ENCODE measurements at regions not wholly inside any gene's neighbourhood (a gene's known extent, or its start where the extent isn't known, plus 50 kb on each side); places are given as distances from the start of the nearest gene placed in this dataset.

GRCh38 chr1:30250984-30251850, 472.2 kb downstream of the MATN1 start:
- H3K36me3 ChIP-seq (ENCODE audit: insufficient read depth, low read depth, low read length): no peaks in the 10 kb centered on the region
- H3K27me3 ChIP-seq (ENCODE audit: insufficient read depth, low read length): no peaks in the 10 kb centered on the region
- no peaks in the 10 kb centered on the region for H3K9me3 ChIP-seq (ENCODE audit: insufficient read depth, low read depth, low read length)
- H3K4me1 ChIP-seq (ENCODE audit: insufficient read depth, low read length): peaks cover 3% of the 10 kb centered on the region; the same call in 1 of the 2 replicates
- H3K27ac ChIP-seq (ENCODE audit: low read length): no peak overlapping the region
- H3K9ac ChIP-seq (ENCODE audit: low read depth, low read length): no peak overlapping the region
- no peak overlapping the region for H3K4me3 ChIP-seq (ENCODE audit: low read length)

GRCh38 chr1:30250338-30250983, 472.9 kb downstream of the MATN1 start:
- no peaks in the 10 kb centered on the region for H3K9me3 ChIP-seq (ENCODE audit: insufficient read depth, low read depth, low read length)
- no peaks in the 10 kb centered on the region for H3K36me3 ChIP-seq (ENCODE audit: insufficient read depth, low read depth, low read length)
- no peaks in the 10 kb centered on the region for H3K27me3 ChIP-seq (ENCODE audit: insufficient read depth, low read length)
- no peak overlapping the region for H3K9ac ChIP-seq (ENCODE audit: low read depth, low read length)
- no peak overlapping the region for H3K4me3 ChIP-seq (ENCODE audit: low read length)
- no peak overlapping the region for H3K27ac ChIP-seq (ENCODE audit: low read length)
- H3K4me1 ChIP-seq (ENCODE audit: insufficient read depth, low read length): peaks cover 1% of the 10 kb centered on the region; the same call in 1 of the 2 replicates

GRCh38 chr1:30249446-30250337, 473.7 kb downstream of the MATN1 start:
- H3K4me3 ChIP-seq (ENCODE audit: low read length): no peak overlapping the region
- H3K9ac ChIP-seq (ENCODE audit: low read depth, low read length): no peak overlapping the region
- no peaks in the 10 kb centered on the region for H3K4me1 ChIP-seq (ENCODE audit: insufficient read depth, low read length)
- no peaks in the 10 kb centered on the region for H3K9me3 ChIP-seq (ENCODE audit: insufficient read depth, low read depth, low read length)
- no peak overlapping the region for H3K27ac ChIP-seq (ENCODE audit: low read length)
- H3K36me3 ChIP-seq (ENCODE audit: insufficient read depth, low read depth, low read length): no peaks in the 10 kb centered on the region
- H3K27me3 ChIP-seq (ENCODE audit: insufficient read depth, low read length): no peaks in the 10 kb centered on the region

- no peak overlapping the region for H3K27ac ChIP-seq (ENCODE audit: low read length)
- H3K4me1 ChIP-seq (ENCODE audit: insufficient read depth, low read length): no peaks in the 10 kb centered on the region
- H3K27me3 ChIP-seq (ENCODE audit: insufficient read depth, low read length): no peaks in the 10 kb centered on the region
- H3K9me3 ChIP-seq (ENCODE audit: insufficient read depth, low read depth, low read length): no peaks in the 10 kb centered on the region
- H3K9ac ChIP-seq (ENCODE audit: low read depth, low read length): no peak overlapping the region
- no peaks in the 10 kb centered on the region for H3K36me3 ChIP-seq (ENCODE audit: insufficient read depth, low read depth, low read length)
- H3K4me3 ChIP-seq (ENCODE audit: low read length): no peak overlapping the region
Observed at GRCh38 chr1:30248774-30249173, 474.6 kb downstream of the MATN1 start.

GRCh38 chr1:30248373-30248772, 475.0 kb downstream of the MATN1 start:
- Histone ChIP-seq H3K9ac (ENCODE audit: low read depth, low read length) (no peak overlapping the region), H3K27ac (ENCODE audit: low read length) (no peak overlapping the region), H3K4me3 (ENCODE audit: low read length) (no peak overlapping the region), H3K36me3 (ENCODE audit: insufficient read depth, low read depth, low read length) (no peaks in the 10 kb centered on the region), H3K4me1 (ENCODE audit: insufficient read depth, low read length) (0 out of 2 replicates have a peak, but pooled peaks cover under 1% of the 10 kb centered on the region), H3K9me3 (ENCODE audit: insufficient read depth, low read depth, low read length) (no peaks in the 10 kb centered on the region), H3K27me3 (ENCODE audit: insufficient read depth, low read length) (no peaks in the 10 kb centered on the region)

GRCh38 chr1:30244801-30245200, 478.6 kb downstream of the MATN1 start:
- Histone ChIP-seq H3K36me3 (ENCODE audit: insufficient read depth, low read depth, low read length) (no peaks in the 10 kb centered on the region), H3K27ac (ENCODE audit: low read length) (no peak overlapping the region), H3K9me3 (ENCODE audit: insufficient read depth, low read depth, low read length) (no peaks in the 10 kb centered on the region), H3K4me1 (ENCODE audit: insufficient read depth, low read length) (peaks cover 10% of the 10 kb centered on the region), H3K27me3 (ENCODE audit: insufficient read depth, low read length) (no peaks in the 10 kb centered on the region), H3K9ac (ENCODE audit: low read depth, low read length) (no peak overlapping the region), H3K4me3 (ENCODE audit: low read length) (no peak overlapping the region)

GRCh38 chr1:30242722-30243457, 480.5 kb downstream of the MATN1 start:
- no peaks in the 10 kb centered on the region for H3K9me3 ChIP-seq (ENCODE audit: insufficient read depth, low read depth, low read length)
- H3K36me3 ChIP-seq (ENCODE audit: insufficient read depth, low read depth, low read length): no peaks in the 10 kb centered on the region
- no peak overlapping the region for H3K4me3 ChIP-seq (ENCODE audit: low read length)
- no peak overlapping the region for H3K9ac ChIP-seq (ENCODE audit: low read depth, low read length)
- H3K27me3 ChIP-seq (ENCODE audit: insufficient read depth, low read length): no peaks in the 10 kb centered on the region
- no peak overlapping the region for H3K27ac ChIP-seq (ENCODE audit: low read length)
- peaks cover 10% of the 10 kb centered on the region for H3K4me1 ChIP-seq (ENCODE audit: insufficient read depth, low read length)

GRCh38 chr1:30242168-30242567, 481.2 kb downstream of the MATN1 start:
- Histone ChIP-seq H3K9ac (ENCODE audit: low read depth, low read length) (no peak overlapping the region), H3K36me3 (ENCODE audit: insufficient read depth, low read depth, low read length) (no peaks in the 10 kb centered on the region), H3K27ac (ENCODE audit: low read length) (no peak overlapping the region), H3K27me3 (ENCODE audit: insufficient read depth, low read length) (no peaks in the 10 kb centered on the region), H3K4me1 (ENCODE audit: insufficient read depth, low read length) (peaks cover 10% of the 10 kb centered on the region), H3K9me3 (ENCODE audit: insufficient read depth, low read depth, low read length) (no peaks in the 10 kb centered on the region), H3K4me3 (ENCODE audit: low read length) (no peak overlapping the region)

- no peaks in the 10 kb centered on the region for H3K27me3 ChIP-seq (ENCODE audit: insufficient read depth, low read length)
- H3K36me3 ChIP-seq (ENCODE audit: insufficient read depth, low read depth, low read length): no peaks in the 10 kb centered on the region
- H3K4me3 ChIP-seq (ENCODE audit: low read length): no peak overlapping the region
- H3K4me1 ChIP-seq (ENCODE audit: insufficient read depth, low read length): peaks cover 10% of the 10 kb centered on the region
- H3K27ac ChIP-seq (ENCODE audit: low read length): no peak overlapping the region
- no peaks in the 10 kb centered on the region for H3K9me3 ChIP-seq (ENCODE audit: insufficient read depth, low read depth, low read length)
- no peak overlapping the region for H3K9ac ChIP-seq (ENCODE audit: low read depth, low read length)
Observed at GRCh38 chr1:30241681-30242080, 481.7 kb downstream of the MATN1 start.

- H3K27ac ChIP-seq (ENCODE audit: low read length): no peak overlapping the region
- no peaks in the 10 kb centered on the region for H3K27me3 ChIP-seq (ENCODE audit: insufficient read depth, low read length)
- no peak overlapping the region for H3K4me3 ChIP-seq (ENCODE audit: low read length)
- no peaks in the 10 kb centered on the region for H3K36me3 ChIP-seq (ENCODE audit: insufficient read depth, low read depth, low read length)
- no peaks in the 10 kb centered on the region for H3K4me1 ChIP-seq (ENCODE audit: insufficient read depth, low read length)
- H3K9me3 ChIP-seq (ENCODE audit: insufficient read depth, low read depth, low read length): no peaks in the 10 kb centered on the region
- H3K9ac ChIP-seq (ENCODE audit: low read depth, low read length): no peak overlapping the region
Observed at GRCh38 chr1:30234091-30234490, 489.3 kb downstream of the MATN1 start.

- Histone ChIP-seq H3K4me3 (ENCODE audit: low read length) (no peak overlapping the region), H3K9me3 (ENCODE audit: insufficient read depth, low read depth, low read length) (no peaks in the 10 kb centered on the region), H3K9ac (ENCODE audit: low read depth, low read length) (no peak overlapping the region), H3K4me1 (ENCODE audit: insufficient read depth, low read length) (no peaks in the 10 kb centered on the region), H3K27me3 (ENCODE audit: insufficient read depth, low read length) (no peaks in the 10 kb centered on the region), H3K27ac (ENCODE audit: low read length) (no peak overlapping the region), H3K36me3 (ENCODE audit: insufficient read depth, low read depth, low read length) (no peaks in the 10 kb centered on the region)
Observed at GRCh38 chr1:30232288-30232899, 491.0 kb downstream of the MATN1 start.
